ENCODE measurements at regions not wholly inside any gene's neighbourhood (a gene's known extent, or its start where the extent isn't known, plus 50 kb on each side); places are given as distances from the start of the nearest gene placed in this dataset.
A peak's percentile ranks its signal among the peaks of the same experiment; 100 is the strongest.

DNA sequence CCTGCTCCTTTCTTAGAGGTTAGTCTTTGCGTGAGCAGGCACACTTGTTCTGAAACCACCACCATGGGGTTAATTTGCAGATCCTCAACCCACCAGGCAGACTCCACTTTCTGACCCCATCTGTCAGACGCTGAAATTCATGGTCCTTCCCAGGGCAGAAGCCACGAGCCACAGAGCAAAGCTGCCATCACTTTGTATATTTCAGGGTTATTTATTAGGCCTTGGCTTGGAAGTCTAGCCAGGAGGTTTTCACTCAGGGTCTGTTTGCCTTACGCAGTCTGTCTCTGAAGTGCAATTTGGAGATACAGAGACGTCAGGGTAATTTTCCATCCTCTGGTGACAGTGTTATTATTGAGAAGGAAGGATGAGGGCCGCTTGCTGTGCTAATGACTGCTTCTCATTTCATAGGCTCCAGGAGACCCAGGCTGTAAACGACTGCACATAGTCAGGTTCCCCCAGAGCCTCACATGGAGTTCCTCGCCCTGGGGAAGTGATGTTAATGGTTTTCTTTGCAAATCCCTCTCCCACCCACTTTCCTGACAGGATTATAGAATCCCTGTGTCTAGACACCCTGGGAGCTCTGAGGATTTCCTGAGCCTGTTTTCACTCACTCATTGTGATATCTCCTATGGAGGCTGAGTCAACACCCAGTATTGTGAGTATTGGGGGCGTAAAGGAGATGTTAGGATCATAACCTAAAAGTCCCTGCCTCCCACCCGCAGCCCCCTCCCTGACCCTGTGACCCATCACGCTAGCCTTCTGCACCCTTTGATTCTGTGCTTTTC lies 269.0 kb downstream of the ABCC12 start:
- Mint-ChIP-seq H3K4me3 (peak overlapping the region; percentile 28), H3K4me1 (peaks cover 47% of the 10 kb centered on the region), H3K9me3 (peaks cover 3% of the 10 kb centered on the region), H3K27me3 (ENCODE audit: insufficient read depth, low read depth) (peaks cover 3% of the 10 kb centered on the region), H3K36me3 (peaks cover 2% of the 10 kb centered on the region), H3K27ac (peak overlapping the region; percentile 66)
- TF ChIP-seq EZH2phosphoT487 (IDR thresholded peaks at IDR 0.05) (no peak), EZH2 (IDR thresholded peaks at IDR 0.05) (no peak)
- TF ChIP-seq, protein P1, sequence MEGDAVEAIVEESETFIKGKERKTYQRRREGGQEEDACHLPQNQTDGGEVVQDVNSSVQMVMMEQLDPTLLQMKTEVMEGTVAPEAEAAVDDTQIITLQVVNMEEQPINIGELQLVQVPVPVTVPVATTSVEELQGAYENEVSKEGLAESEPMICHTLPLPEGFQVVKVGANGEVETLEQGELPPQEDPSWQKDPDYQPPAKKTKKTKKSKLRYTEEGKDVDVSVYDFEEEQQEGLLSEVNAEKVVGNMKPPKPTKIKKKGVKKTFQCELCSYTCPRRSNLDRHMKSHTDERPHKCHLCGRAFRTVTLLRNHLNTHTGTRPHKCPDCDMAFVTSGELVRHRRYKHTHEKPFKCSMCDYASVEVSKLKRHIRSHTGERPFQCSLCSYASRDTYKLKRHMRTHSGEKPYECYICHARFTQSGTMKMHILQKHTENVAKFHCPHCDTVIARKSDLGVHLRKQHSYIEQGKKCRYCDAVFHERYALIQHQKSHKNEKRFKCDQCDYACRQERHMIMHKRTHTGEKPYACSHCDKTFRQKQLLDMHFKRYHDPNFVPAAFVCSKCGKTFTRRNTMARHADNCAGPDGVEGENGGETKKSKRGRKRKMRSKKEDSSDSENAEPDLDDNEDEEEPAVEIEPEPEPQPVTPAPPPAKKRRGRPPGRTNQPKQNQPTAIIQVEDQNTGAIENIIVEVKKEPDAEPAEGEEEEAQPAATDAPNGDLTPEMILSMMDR (IDR thresholded peaks at IDR 0.05) = no peak
- H3K9me3 ChIP-seq (ENCODE audit: low read depth) = no peaks in the 10 kb centered on the region
- H2AFZ ChIP-seq (replicated peaks) = no peak overlapping the region
- no peaks in the 10 kb centered on the region for H3K79me2 ChIP-seq (ENCODE audit: low read depth)
- peak overlapping the region; percentile 12 for H3K4me2 ChIP-seq
- peaks cover 36% of the 10 kb centered on the region for H3F3A ChIP-seq (ENCODE audit: low read depth)
- H3K27me3 ChIP-seq = no peaks in the 10 kb centered on the region
- no peak overlapping the region for H3K9ac ChIP-seq
- H3K4me3 ChIP-seq = no peak overlapping the region
- no peaks in the 10 kb centered on the region for H4K20me1 ChIP-seq (ENCODE audit: low read depth)
- peaks cover 57% of the 10 kb centered on the region for H3K4me1 ChIP-seq
- H3K36me3 ChIP-seq = no peaks in the 10 kb centered on the region
- DNase-seq (ENCODE audit: low spot score) = peak; percentile 11
- H3K27ac ChIP-seq = no peak overlapping the region

- peaks cover 2% of the 10 kb centered on the region for H3K36me3 Mint-ChIP-seq
- peaks cover 3% of the 10 kb centered on the region for H3K27me3 Mint-ChIP-seq (ENCODE audit: insufficient read depth, low read depth)
- Histone ChIP-seq H3K27ac (no peak overlapping the region), H3K4me1 (peaks cover 53% of the 10 kb centered on the region), H3K36me3 (no peaks in the 10 kb centered on the region), H3F3A (ENCODE audit: low read depth) (peaks cover 36% of the 10 kb centered on the region), H3K79me2 (ENCODE audit: low read depth) (no peaks in the 10 kb centered on the region), H3K9ac (no peak overlapping the region), H3K4me2 (no peak overlapping the region), H2AFZ (replicated peaks) (no peak overlapping the region), H4K20me1 (ENCODE audit: low read depth) (no peaks in the 10 kb centered on the region), H3K27me3 (no peaks in the 10 kb centered on the region), H3K9me3 (ENCODE audit: low read depth) (no peaks in the 10 kb centered on the region), H3K4me3 (no peak overlapping the region)
- H3K4me1 Mint-ChIP-seq = peaks cover 42% of the 10 kb centered on the region
- H3K27ac Mint-ChIP-seq = no peak overlapping the region
- H3K4me3 Mint-ChIP-seq = no peak overlapping the region
- TF ChIP-seq EZH2phosphoT487 (IDR thresholded peaks at IDR 0.05) (no peak), EZH2 (IDR thresholded peaks at IDR 0.05) (no peak)
- TF ChIP-seq, protein P1 (IDR thresholded peaks at IDR 0.05) = no peak
- DNase-seq (ENCODE audit: low spot score) = no peak
- peaks cover 3% of the 10 kb centered on the region for H3K9me3 Mint-ChIP-seq
Observed at GRCh38 chr16:47886139-47886538, 269.7 kb downstream of the ABCC12 start.

GRCh38 chr16:47885489-47885888 lies 270.3 kb downstream of the ABCC12 start:
- Histone ChIP-seq H4K20me1 (ENCODE audit: low read depth) (no peaks in the 10 kb centered on the region), H3K36me3 (no peaks in the 10 kb centered on the region), H3K9ac (no peak overlapping the region), H3K4me3 (no peak overlapping the region), H3K27ac (no peak overlapping the region), H3K4me1 (peaks cover 53% of the 10 kb centered on the region), H3F3A (ENCODE audit: low read depth) (peaks cover 36% of the 10 kb centered on the region), H3K27me3 (no peaks in the 10 kb centered on the region), H3K79me2 (ENCODE audit: low read depth) (no peaks in the 10 kb centered on the region), H3K4me2 (no peak overlapping the region), H2AFZ (replicated peaks) (no peak overlapping the region), H3K9me3 (ENCODE audit: low read depth) (no peaks in the 10 kb centered on the region)
- Mint-ChIP-seq H3K4me1 (peaks cover 42% of the 10 kb centered on the region), H3K4me3 (no peak overlapping the region), H3K27ac (no peak overlapping the region), H3K36me3 (no peaks in the 10 kb centered on the region), H3K9me3 (no peaks in the 10 kb centered on the region), H3K27me3 (ENCODE audit: insufficient read depth, low read depth) (peaks cover 3% of the 10 kb centered on the region)
- no peak for DNase-seq (ENCODE audit: low spot score)
- no peak for TF ChIP-seq EZH2phosphoT487 (IDR thresholded peaks at IDR 0.05)
- TF ChIP-seq, protein P1 (IDR thresholded peaks at IDR 0.05) = no peak
- no peak for TF ChIP-seq EZH2 (IDR thresholded peaks at IDR 0.05)
